H9 (cell line): ENCODE measurements at regions not wholly inside any gene's neighbourhood (a gene's known extent, or its start where the extent isn't known, plus 50 kb on each side); places are given as distances from the start of the nearest gene placed in this dataset.
A peak's percentile ranks its signal among the peaks of the same experiment; 100 is the strongest.
"Not testable (repeated sequence)": the region's sequence is repeated elsewhere in the genome, so short reads cannot be mapped to it uniquely, and the experiment has no call there.

Source experiments
- DNase-seq: peaks from one replicate; pipeline ENCODE4 v3.0.0-alpha.2; 2017
- H2AFZ ChIP-seq: one replicate; pipeline ENCODE4 v1.6.1; 2013; ENCODE audit warnings: mild to moderate bottlenecking, low read length, control low read depth, moderate library complexity
- H2AK5ac ChIP-seq: 2 replicates; pipeline ENCODE4 v1.6.1; 2013; ENCODE audit warnings: low read length, control low read depth, mixed read lengths; ENCODE audit not compliant: insufficient read length
- H2BK120ac ChIP-seq: one replicate; pipeline ENCODE4 v1.6.1; 2013; ENCODE audit warnings: low read depth, mild to moderate bottlenecking, low read length, control low read depth, inconsistent platforms; ENCODE audit not compliant: poor library complexity, severe bottlenecking
- H2BK12ac ChIP-seq: 2 replicates; pipeline ENCODE4 v1.6.1; 2013; ENCODE audit warnings: low read length, control low read depth, mixed read lengths, low read depth; ENCODE audit not compliant: insufficient read length
- H2BK15ac ChIP-seq: 2 replicates; pipeline ENCODE4 v1.6.1; 2013; ENCODE audit warnings: low read depth, low read length, control low read depth
- H2BK20ac ChIP-seq: one replicate; pipeline ENCODE4 v1.6.1; 2013; ENCODE audit warnings: low read depth, mild to moderate bottlenecking, low read length, control low read depth, inconsistent platforms; ENCODE audit not compliant: poor library complexity, severe bottlenecking
- H2BK5ac ChIP-seq: 2 replicates; pipeline ENCODE4 v1.6.1; 2013; ENCODE audit warnings: low read length, control low read depth, mixed read lengths; ENCODE audit not compliant: insufficient read length
- H3K14ac ChIP-seq: 2 replicates; pipeline ENCODE4 v1.6.1; 2013; ENCODE audit warnings: low read length, control low read depth; ENCODE audit not compliant: insufficient read depth
- H3K18ac ChIP-seq: 2 replicates; pipeline ENCODE4 v1.6.1; 2013; ENCODE audit warnings: low read depth, mild to moderate bottlenecking, mixed read lengths, low read length, control low read depth; ENCODE audit not compliant: insufficient read length
- H3K23ac ChIP-seq: 2 replicates; pipeline ENCODE4 v1.6.1; 2013; ENCODE audit warnings: low read length, control low read depth, mixed read lengths, low read depth; ENCODE audit not compliant: insufficient read length
- H3K23me2 ChIP-seq: 2 replicates; pipeline ENCODE4 v1.6.1; 2013; ENCODE audit warnings: low read depth, mild to moderate bottlenecking, mixed read lengths, low read length, control low read depth; ENCODE audit not compliant: insufficient read length, poor library complexity, severe bottlenecking
- H3K27ac ChIP-seq: 2 replicates; pipeline ENCODE4 v1.5.1; 2013; ENCODE audit warnings: low read length, control low read depth, mixed read lengths, low read depth; ENCODE audit not compliant: insufficient read length
- H3K27me3 ChIP-seq: 2 replicates; pipeline ENCODE4 v1.6.1; 2013; ENCODE audit warnings: low read length, control low read depth, inconsistent platforms; ENCODE audit not compliant: insufficient read depth
- H3K4ac ChIP-seq: 2 replicates; pipeline ENCODE4 v1.6.1; 2013; ENCODE audit warnings: low read depth, mild to moderate bottlenecking, control low read depth, inconsistent platforms, low read length, moderate library complexity
- H3K4me1 ChIP-seq: 2 replicates; pipeline ENCODE4 v1.6.1; 2013; ENCODE audit warnings: low read length, control low read depth, inconsistent platforms; ENCODE audit not compliant: insufficient read depth
- H3K4me2 ChIP-seq: 2 replicates; pipeline ENCODE4 v1.6.1; 2013; ENCODE audit warnings: low read length, control low read depth, mixed read lengths; ENCODE audit not compliant: insufficient read length, insufficient read depth
- H3K56ac ChIP-seq: 2 replicates; pipeline ENCODE4 v1.6.1; 2013; ENCODE audit warnings: low read depth, mild to moderate bottlenecking, mixed read lengths, low read length, control low read depth; ENCODE audit not compliant: insufficient read length
- H3K79me1 ChIP-seq: 2 replicates; pipeline ENCODE4 v1.6.1; 2013; ENCODE audit warnings: low read depth, mild to moderate bottlenecking, moderate library complexity, low read length, control low read depth, inconsistent platforms; ENCODE audit not compliant: insufficient read depth, poor library complexity, severe bottlenecking
- H3K79me2 ChIP-seq: 2 replicates; pipeline ENCODE4 v1.6.1; 2013; ENCODE audit warnings: low read length, control low read depth, inconsistent platforms; ENCODE audit not compliant: insufficient read depth
- H3K9ac ChIP-seq: 2 replicates; pipeline ENCODE4 v1.6.1; 2013; ENCODE audit warnings: low read length, control low read depth, mixed read lengths; ENCODE audit not compliant: insufficient read length; ENCODE audit errors: extremely low read depth
- H3K9me3 ChIP-seq: one replicate; pipeline ENCODE4 v1.6.1; 2013; ENCODE audit warnings: low read depth, low read length, inconsistent platforms; ENCODE audit not compliant: control insufficient read depth
- H3T11ph ChIP-seq: one replicate; pipeline ENCODE4 v1.6.1; 2013; ENCODE audit warnings: mild to moderate bottlenecking, low read length, control low read depth, inconsistent platforms
- H4K20me1 ChIP-seq: one replicate; pipeline ENCODE4 v1.6.1; 2013; ENCODE audit not compliant: control insufficient read depth, insufficient read length, insufficient read depth
- H4K5ac ChIP-seq: 2 replicates; pipeline ENCODE4 v1.6.1; 2013; ENCODE audit warnings: low read depth, mild to moderate bottlenecking, mixed read lengths, low read length, control low read depth; ENCODE audit not compliant: insufficient read length
- H4K8ac ChIP-seq: replicated peaks from 2 replicates; pipeline ENCODE4 v1.6.1; 2013; ENCODE audit warnings: low read length, control low read depth, mixed read lengths, low read depth; ENCODE audit not compliant: insufficient read length
- H4K91ac ChIP-seq: 2 replicates; pipeline ENCODE4 v1.6.1; 2013; ENCODE audit warnings: low read depth, mild to moderate bottlenecking, moderate library complexity, mixed read lengths, low read length, control low read depth; ENCODE audit not compliant: insufficient read length
- H3K27ac Mint-ChIP-seq, 3 experiments: 2 replicates in 2 of 3; 3 replicates in 1 of 3; pipeline ENCODE4 v1.8.0; 2020 to 2021; ENCODE audit warnings: mixed read lengths in 3 of 3, mild to moderate bottlenecking in 1 of 3, moderate library complexity in 1 of 3
- H3K27me3 Mint-ChIP-seq: 2 replicates; pipeline ENCODE4 v1.8.0; 2021; ENCODE audit warnings: low read depth, mild to moderate bottlenecking, moderate library complexity, mixed read lengths
- H3K36me3 Mint-ChIP-seq, 3 experiments: 2 replicates in 2 of 3; 3 replicates in 1 of 3; pipeline ENCODE4 v1.8.0; 2020 to 2021; ENCODE audit warnings: low read depth in 3 of 3, mixed read lengths in 3 of 3; ENCODE audit not compliant: insufficient read depth in 1 of 3
- H3K4me1 Mint-ChIP-seq, 2 experiments: 2 replicates each; pipeline ENCODE4 v1.8.0; 2020; ENCODE audit warnings: mixed read lengths in 2 of 2
- H3K4me3 Mint-ChIP-seq, 2 experiments: 2 replicates in 1 of 2; 3 replicates in 1 of 2; pipeline ENCODE4 v1.8.0; 2020 to 2021; ENCODE audit warnings: mild to moderate bottlenecking in 2 of 2, mixed read lengths in 2 of 2, moderate library complexity in 1 of 2
- H3K9me3 Mint-ChIP-seq, 2 experiments: 2 replicates in 1 of 2; 3 replicates in 1 of 2; pipeline ENCODE4 v1.8.0; 2020; ENCODE audit warnings: mild to moderate bottlenecking in 2 of 2, mixed read lengths in 2 of 2, moderate library complexity in 1 of 2
- CTCF ChIP-seq: fragments of 200-600 bp; sonication (generic); conservative IDR thresholded peaks from 3 replicates; pipeline ENCODE4 v1.8.0; 2021; ENCODE audit warnings: antibody characterized with exemption, mild to moderate bottlenecking
- WGBS: extraction: QIAGEN DNeasy Blood & Tissue Kit; methylation state at CpG from one replicate; pipeline ENCODE4 v1.1.7; 2013; ENCODE audit warnings: missing lambda C conversion rate, low lambda C conversion rate, mixed read lengths; ENCODE audit not compliant: insufficient read length; ENCODE audit errors: extremely low coverage; 5-methylcytosine and 5-hydroxymethylcytosine counted together

- Histone ChIP-seq H4K8ac (no peak overlapping the region), H3K27me3 (no peaks in the 10 kb centered on the region), H4K5ac (no peak overlapping the region), H3K79me1 (no peaks in the 10 kb centered on the region), H3K56ac (no peak overlapping the region), H3K14ac (no peak overlapping the region), H3K18ac (no peak overlapping the region), H3K4ac (no peak overlapping the region), H3K79me2 (no peaks in the 10 kb centered on the region), H3K9me3 (no peaks in the 10 kb centered on the region), H2BK15ac (no peak overlapping the region), H2BK5ac (no peak overlapping the region), H3K23ac (no peak overlapping the region), H2BK120ac (no peak overlapping the region), H2AFZ (no peak overlapping the region), H3K27ac (no peak overlapping the region), H2AK5ac (no peak overlapping the region), H2BK12ac (no peak overlapping the region), H2BK20ac (no peak overlapping the region), H3K9ac (no peak overlapping the region), H4K20me1 (no peaks in the 10 kb centered on the region), H4K91ac (no peak overlapping the region), H3K23me2 (no peaks in the 10 kb centered on the region), H3K4me2 (no peak overlapping the region), H3K4me1 (no peaks in the 10 kb centered on the region), H3T11ph (no peak overlapping the region)
- H3K4me1 Mint-ChIP-seq = no peaks in the 10 kb centered on the region
- H3K9me3 Mint-ChIP-seq = peaks cover 18 to 27% of the 10 kb centered on the region in 2 experiments
- H3K27me3 Mint-ChIP-seq = no peaks in the 10 kb centered on the region; the same call in 1 of the 2 replicates
- WGBS = no CpG with 5 or more reads among the region's 4 CpGs
- H3K4me3 Mint-ChIP-seq = no peak overlapping the region
- H3K36me3 Mint-ChIP-seq = peaks cover 4 to 27% (median 5%) of the 10 kb centered on the region in 3 experiments; a peak in 4 of 7 replicates
- DNase-seq = no peak
- TF ChIP-seq CTCF = no peak
- no peak overlapping the region for H3K27ac Mint-ChIP-seq
Measured at GRCh38 chr21:31788581-31788980, 56.7 kb upstream of the SCAF4 start.

GRCh38 chr21:31787691-31788090 is 55.8 kb upstream of the SCAF4 start:
- not testable (repeated sequence) for H2BK120ac ChIP-seq, H4K20me1 ChIP-seq, H3K4me3 Mint-ChIP-seq, H3K18ac ChIP-seq, H3K4me1 Mint-ChIP-seq, H3K27me3 ChIP-seq, H4K91ac ChIP-seq, H2BK20ac ChIP-seq, H2AFZ ChIP-seq, H3K4me1 ChIP-seq, H2AK5ac ChIP-seq, H3T11ph ChIP-seq, H4K8ac ChIP-seq, H3K23ac ChIP-seq, H3K79me2 ChIP-seq, H2BK15ac ChIP-seq, H3K27ac ChIP-seq, H3K79me1 ChIP-seq, H3K27me3 Mint-ChIP-seq, H2BK12ac ChIP-seq, H3K56ac ChIP-seq, H2BK5ac ChIP-seq, H3K4ac ChIP-seq, H3K23me2 ChIP-seq, H3K4me2 ChIP-seq, H4K5ac ChIP-seq, H3K9ac ChIP-seq, H3K14ac ChIP-seq, H3K9me3 ChIP-seq, DNase-seq
- peaks cover 18 to 27% of the 10 kb centered on the region in 2 experiments for H3K9me3 Mint-ChIP-seq
- WGBS = no CpG with 5 or more reads among the region's 7 CpGs
- H3K36me3 Mint-ChIP-seq = peaks cover 4 to 27% (median 5%) of the 10 kb centered on the region in 3 experiments; a peak in 4 of 7 replicates
- H3K27ac Mint-ChIP-seq = 0 out of 7 replicates have a peak overlapping the region, but pooled peaks of 1 of the 3 experiments have one; percentile 67
